M059J (cell line): ENCODE measurements at regions not wholly inside any gene's neighbourhood (a gene's known extent, or its start where the extent isn't known, plus 50 kb on each side); places are given as distances from the start of the nearest gene placed in this dataset.
"Not testable (repeated sequence)": the region's sequence is repeated elsewhere in the genome, so short reads cannot be mapped to it uniquely, and the experiment has no call there.

ENCODE experiments used
- DNase-seq: peaks from one replicate; pipeline ENCODE4 v3.0.0-alpha.2; 2012; ENCODE audit warnings: low read depth

DNA sequence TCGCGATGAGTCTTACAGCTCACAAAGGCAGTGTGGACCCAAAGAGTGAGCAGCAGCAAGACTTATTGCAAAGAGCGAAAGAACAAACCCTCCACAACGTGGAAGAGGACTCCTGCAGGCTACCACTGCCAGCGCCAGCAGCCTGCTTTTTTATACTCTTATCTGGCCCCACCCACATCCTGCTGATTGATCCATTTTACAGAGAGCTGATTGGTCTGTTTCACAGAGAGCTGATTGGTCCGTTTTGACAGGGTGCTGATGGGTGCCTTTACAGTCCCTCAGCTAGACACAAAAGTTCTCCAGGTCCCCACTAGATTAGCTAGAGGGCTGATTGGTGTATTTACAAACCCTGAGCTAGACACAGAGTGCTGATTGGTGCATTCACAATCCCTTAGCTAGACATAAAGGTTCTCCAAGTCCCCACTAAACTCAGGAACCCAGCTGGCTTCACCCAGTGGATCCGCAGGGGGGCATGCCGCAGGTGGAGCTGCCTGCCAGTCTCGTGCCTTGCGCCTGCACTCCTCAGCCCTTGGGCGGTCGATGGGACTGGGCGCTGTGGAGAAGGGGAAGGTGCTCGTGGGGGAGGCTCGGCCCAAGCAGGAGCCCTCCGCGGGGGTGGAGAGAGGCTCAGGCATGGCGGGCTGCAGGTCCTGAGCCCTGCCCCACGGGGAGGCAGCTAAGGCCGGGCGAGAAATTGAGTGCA is 75.7 kb downstream of the QDPR start:
- not testable (repeated sequence) for DNase-seq

GRCh38 chr4:17433827-17434226 is 78.1 kb downstream of the QDPR start:
- peak; percentile 13 for DNase-seq

DNA sequence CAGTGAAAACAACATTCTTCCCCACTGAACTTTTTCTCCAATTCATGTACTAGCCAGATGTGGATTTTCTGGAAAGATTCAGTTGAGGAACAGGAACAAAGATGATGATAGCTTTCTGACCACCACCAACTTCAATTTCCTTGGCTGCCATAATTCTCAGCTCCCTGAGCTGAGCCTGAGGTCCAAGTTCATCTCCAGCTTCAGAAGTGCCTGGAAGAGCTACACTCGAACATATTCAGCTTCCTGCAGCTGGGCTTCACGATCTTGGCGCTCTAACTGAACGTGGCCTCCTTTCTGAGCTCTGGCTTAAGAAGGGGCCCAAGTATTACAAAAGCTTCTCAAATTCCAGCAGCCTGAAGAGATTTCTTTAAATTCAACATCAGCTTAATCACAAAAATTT is 83.9 kb downstream of the QDPR start:
- DNase-seq, result no peak

DNA sequence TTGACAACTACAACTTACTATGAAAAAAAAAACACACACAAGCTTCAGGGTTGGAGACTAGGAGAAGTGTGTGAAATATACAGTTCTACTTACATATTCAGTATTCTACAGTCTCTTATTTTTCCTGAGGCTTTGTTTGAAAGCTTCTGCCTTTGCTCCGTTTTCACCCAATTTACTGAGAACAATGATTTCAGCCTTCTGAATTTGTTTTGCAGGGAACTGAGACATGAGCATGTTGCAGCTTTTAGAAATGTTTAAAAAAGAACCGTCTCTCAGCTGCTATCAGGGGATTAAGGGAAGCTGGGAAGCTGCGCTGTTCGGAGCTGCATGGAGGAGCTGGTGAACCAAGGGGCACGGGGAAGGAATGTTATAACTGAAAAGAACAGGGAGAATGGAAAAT is 85.7 kb downstream of the QDPR start:
- DNase-seq, result no peak

DNA sequence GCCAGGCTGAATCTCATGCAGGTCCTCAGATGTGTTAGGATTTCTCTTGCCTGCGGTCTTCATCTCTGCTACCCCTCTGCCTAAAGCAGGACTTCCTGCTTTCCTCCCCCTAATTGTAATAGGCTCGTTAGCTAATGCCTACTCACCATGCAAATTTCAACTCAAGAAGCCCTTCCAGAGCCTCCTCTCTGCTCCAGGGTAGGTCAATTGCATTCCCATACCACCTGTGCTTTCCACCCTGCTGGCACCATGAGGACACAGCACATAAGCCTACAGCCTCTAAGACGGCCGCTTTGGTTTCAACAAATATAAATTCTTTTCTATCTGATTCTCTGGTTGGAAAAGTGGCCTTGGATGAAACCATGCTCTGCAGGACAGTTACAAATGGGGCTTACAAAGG is 93.9 kb downstream of the QDPR start:
- DNase-seq, result no peak

GRCh38 chr4:17414392-17414791 is 97.5 kb downstream of the QDPR start:
- DNase-seq, result no peak

DNA sequence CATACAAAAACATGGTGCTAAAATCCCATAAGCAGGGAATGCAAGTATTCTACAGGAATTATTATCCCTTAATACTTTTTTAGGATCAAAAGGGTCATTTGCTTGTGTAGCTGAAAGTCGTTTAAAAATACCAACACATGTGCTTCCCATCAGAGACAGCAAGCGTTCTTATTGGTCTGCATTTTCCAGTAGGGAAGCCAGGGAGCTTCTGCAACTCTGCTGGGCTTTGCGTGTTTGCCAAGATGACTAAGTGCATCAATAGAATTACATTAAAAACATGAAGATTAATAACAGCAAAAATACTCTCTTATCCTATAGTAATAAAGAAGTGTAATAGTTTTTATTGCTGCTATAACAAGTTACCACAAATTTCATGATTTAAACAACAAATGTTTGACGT is 111.2 kb downstream of the QDPR start:
- DNase-seq, result no peak

DNA sequence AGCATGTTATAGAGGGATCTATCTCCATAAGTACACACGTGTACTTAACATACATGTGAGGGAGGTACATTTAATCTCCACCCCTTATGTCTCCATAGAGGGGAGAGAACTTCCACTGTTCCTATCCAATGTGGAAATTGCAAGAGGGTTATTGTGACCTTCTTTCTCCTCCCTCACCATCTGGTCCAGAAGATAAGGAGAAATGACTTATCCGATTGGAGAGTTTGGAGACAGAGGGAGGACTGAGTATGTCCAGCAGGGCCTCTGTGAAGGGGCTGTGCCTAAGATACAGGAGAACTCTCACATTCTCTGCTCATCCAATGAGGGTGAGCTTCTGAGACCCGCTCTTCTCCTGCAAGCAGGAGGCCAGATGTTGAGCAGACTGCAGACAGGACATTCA is 113.1 kb downstream of the QDPR start:
- DNase-seq, result no peak

- DNase-seq, result no peak
Observed at GRCh38 chr4:17398035-17398434, 113.9 kb downstream of the QDPR start.

- DNase-seq, result no peak
Observed at GRCh38 chr4:17397611-17398010, 114.3 kb downstream of the QDPR start.

- DNase-seq, result peak; percentile 80
Observed at GRCh38 chr4:17385403-17385802, 126.5 kb downstream of the QDPR start.

DNA sequence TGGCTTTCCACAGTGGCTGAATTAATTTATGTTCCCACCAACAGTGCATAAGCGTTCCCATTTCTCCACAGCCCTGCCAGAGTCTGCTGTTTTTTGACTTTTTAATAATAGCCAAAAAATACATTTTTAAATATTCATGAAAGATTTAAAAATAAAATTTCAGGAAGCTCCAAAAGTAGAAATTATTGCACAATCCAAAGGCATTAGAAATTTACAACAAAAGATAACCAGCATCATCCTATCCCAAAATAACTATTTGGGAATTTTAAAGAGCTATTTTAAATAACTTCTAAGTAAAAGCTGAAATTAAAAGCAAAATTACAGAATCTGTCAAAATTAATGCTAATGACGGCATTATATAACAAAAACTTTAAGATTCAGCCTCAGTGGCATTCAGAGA is 131.5 kb downstream of the QDPR start:
- no peak for DNase-seq

DNA sequence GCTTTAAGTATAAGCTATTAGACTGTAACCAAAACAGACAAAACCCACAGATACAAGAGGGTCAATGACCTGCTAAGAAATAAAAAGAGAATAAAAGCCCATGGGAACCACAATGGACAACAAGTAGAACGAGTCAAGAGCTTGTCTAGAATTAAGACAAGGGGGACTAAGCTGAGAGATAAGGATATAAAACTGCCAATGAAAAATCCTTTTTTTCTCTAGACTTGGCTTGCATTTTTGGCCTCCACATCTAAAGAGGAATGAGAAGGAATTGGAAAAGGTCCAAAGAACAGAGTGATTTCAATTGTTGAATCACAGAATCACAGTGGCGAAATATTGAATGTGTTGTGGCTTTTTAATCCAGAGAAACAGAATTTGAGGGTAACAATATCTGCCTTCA is 135.7 kb downstream of the QDPR start:
- DNase-seq, result peak; percentile 32

GRCh38 chr4:17373666-17374065 is 138.2 kb downstream of the QDPR start:
- no peak for DNase-seq

- DNase-seq, result peak; percentile 9
Observed at GRCh38 chr4:17370818-17371217, 141.1 kb downstream of the QDPR start.

DNA sequence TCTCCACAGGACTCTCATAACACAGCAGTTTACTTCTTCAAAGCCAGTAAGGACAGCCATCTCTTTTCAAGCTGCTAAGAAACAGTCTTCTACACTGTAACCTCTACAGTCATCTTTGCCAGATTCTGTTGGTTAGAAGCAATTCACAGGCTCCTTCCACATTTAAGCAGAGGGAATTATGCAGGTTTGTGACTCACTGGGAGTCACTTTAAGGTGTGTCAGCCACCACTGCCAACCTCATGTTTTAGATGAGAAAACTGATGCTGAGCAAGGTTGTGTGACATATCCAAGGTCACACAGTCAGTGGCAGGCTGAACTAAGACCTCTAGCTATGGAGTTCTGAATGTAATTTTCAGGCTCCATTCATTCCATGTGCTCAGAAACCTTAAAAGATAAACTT is 143.5 kb downstream of the QDPR start:
- peak; percentile 56 for DNase-seq

- DNase-seq, result peak; percentile 51
Observed at GRCh38 chr4:17367201-17367600, 144.7 kb downstream of the QDPR start.

GRCh38 chr4:17366496-17366895 is 145.4 kb downstream of the QDPR start:
- peak; percentile 50 for DNase-seq

GRCh38 chr4:17362430-17362829 is 149.5 kb downstream of the QDPR start:
- no peak for DNase-seq

DNA sequence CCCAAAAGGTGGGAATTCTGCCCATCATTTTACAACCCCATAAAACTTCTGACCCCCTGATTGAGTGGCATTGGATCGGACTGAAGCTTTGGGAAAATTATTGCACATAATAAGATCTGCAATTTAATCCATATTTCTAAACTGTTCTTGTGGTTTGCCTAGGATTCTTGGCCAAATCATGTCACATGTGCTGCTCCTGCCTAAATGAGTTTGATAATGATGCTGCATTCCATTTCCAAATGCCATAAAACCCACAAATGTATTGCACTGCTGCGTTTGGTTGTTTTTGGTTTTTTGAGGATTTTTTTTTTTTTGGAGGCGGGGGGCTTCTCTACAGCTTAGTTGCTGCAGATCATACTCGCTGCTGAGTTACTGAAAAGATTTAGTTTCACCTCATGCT is 153.6 kb downstream of the QDPR start:
- no peak for DNase-seq

GRCh38 chr4:17356926-17357325 is 155.0 kb downstream of the QDPR start:
- DNase-seq, result no peak

GRCh38 chr4:17352357-17352756 is 159.5 kb downstream of the QDPR start:
- no peak for DNase-seq

- peak; percentile 50 for DNase-seq
Observed at GRCh38 chr4:17347445-17347844, 164.4 kb downstream of the QDPR start.

GRCh38 chr4:17339376-17339775 is 172.5 kb downstream of the QDPR start:
- DNase-seq, result no peak
